IPS-NIHi11 (cell line): ENCODE measurements at regions not wholly inside any gene's neighbourhood (a gene's known extent, or its start where the extent isn't known, plus 50 kb on each side); places are given as distances from the start of the nearest gene placed in this dataset.
"Not testable (repeated sequence)": the region's sequence is repeated elsewhere in the genome, so short reads cannot be mapped to it uniquely, and the experiment has no call there.

ENCODE experiments used
- DNase-seq: peaks from one replicate; pipeline ENCODE4 v3.0.0; 2012; ENCODE audit warnings: mixed read lengths, low spot score

GRCh38 chr17:31677681-31678080 is 181.4 kb downstream of the COPRS start:
- DNase-seq = no peak

GRCh38 chr17:31677036-31677435 is 182.0 kb downstream of the COPRS start:
- DNase-seq = no peak

- DNase-seq = not testable (repeated sequence)
These were observed 183.7 kb downstream of the COPRS start for GRCh38 chr17:31675392-31675791.

GRCh38 chr17:31674717-31675349 is 184.2 kb downstream of the COPRS start:
- DNase-seq = peak; percentile 26

GRCh38 chr17:31674305-31674704 is 184.7 kb downstream of the COPRS start:
- no peak for DNase-seq

GRCh38 chr17:31673076-31673475 is 186.0 kb downstream of the COPRS start:
- no peak for DNase-seq

- peak; percentile 38 for DNase-seq
These were observed 186.8 kb downstream of the COPRS start for GRCh38 chr17:31672161-31672819.

- DNase-seq = no peak
These were observed 195.5 kb downstream of the COPRS start for GRCh38 chr17:31663576-31663975.

GRCh38 chr17:31660684-31661083 is 198.4 kb downstream of the COPRS start:
- no peak for DNase-seq

- no peak for DNase-seq
These were observed 201.2 kb downstream of the COPRS start for GRCh38 chr17:31657876-31658275.

GRCh38 chr17:31654936-31655335 is 204.1 kb downstream of the COPRS start:
- DNase-seq = no peak

GRCh38 chr17:31653691-31654090 is 205.4 kb downstream of the COPRS start:
- no peak for DNase-seq

- no peak for DNase-seq
These were observed 208.1 kb downstream of the COPRS start for GRCh38 chr17:31650756-31651520.

- DNase-seq = no peak
These were observed 209.7 kb downstream of the COPRS start for GRCh38 chr17:31649302-31649701.

- DNase-seq = no peak
These were observed 211.4 kb downstream of the COPRS start for GRCh38 chr17:31647661-31648060.

- DNase-seq = no peak
These were observed 212.4 kb downstream of the COPRS start for GRCh38 chr17:31646642-31647041.

- DNase-seq = no peak
These were observed 213.7 kb downstream of the COPRS start for GRCh38 chr17:31645351-31645750.

- no peak for DNase-seq
These were observed 227.3 kb downstream of the COPRS start for GRCh38 chr17:31631766-31632165.

GRCh38 chr17:31630866-31631265 is 228.2 kb downstream of the COPRS start:
- DNase-seq = not testable (repeated sequence)

- no peak for DNase-seq
These were observed 229.2 kb downstream of the COPRS start for GRCh38 chr17:31629696-31630470.

- DNase-seq = no peak
These were observed 231.1 kb downstream of the COPRS start for GRCh38 chr17:31627960-31628359.

- no peak for DNase-seq
These were observed 232.5 kb downstream of the RAB11FIP4 start for GRCh38 chr17:31623990-31624389.
